Midbrain (tissue), 1 donor: ENCODE measurements at regions not wholly inside any gene's neighbourhood (a gene's known extent, or its start where the extent isn't known, plus 50 kb on each side); places are given as distances from the start of the nearest gene placed in this dataset.
A peak's percentile ranks its signal among the peaks of the same experiment; 100 is the strongest.

Experiments used
- DNase-seq: peaks from one replicate; lab custom pipeline; 2025; lab: John Stamatoyannopoulos, UW

- no peak for DNase-seq
Measured at GRCh38 chr3:161555320-161555719, 58.7 kb downstream of the OTOL1 start.

GRCh38 chr3:161556533-161556932 is 59.9 kb downstream of the OTOL1 start:
- no peak for DNase-seq

DNA sequence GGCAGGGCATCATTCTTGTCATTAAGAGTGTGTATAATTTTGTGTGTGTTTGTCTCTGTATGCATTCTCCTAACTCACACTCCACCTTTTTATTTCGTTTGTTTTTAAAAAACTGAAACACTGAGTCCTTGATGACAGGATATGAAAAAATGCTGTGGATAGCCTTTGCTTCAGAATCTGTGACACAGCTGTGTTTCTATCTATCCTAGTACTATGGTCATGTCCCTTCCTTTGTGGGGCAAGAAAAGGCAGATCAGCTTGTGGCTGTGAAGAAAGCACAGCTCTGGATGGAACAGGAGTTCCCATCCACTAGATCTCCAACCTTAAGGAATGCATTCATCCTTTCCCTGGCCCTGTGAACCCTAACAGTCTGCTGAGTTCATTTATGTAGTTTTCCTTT is 60.3 kb downstream of the OTOL1 start:
- no peak for DNase-seq

GRCh38 chr3:161557445-161558150 is 61.0 kb downstream of the OTOL1 start:
- DNase-seq, result no peak

- no peak for DNase-seq
Measured at GRCh38 chr3:161558236-161558635, 61.6 kb downstream of the OTOL1 start.

DNA sequence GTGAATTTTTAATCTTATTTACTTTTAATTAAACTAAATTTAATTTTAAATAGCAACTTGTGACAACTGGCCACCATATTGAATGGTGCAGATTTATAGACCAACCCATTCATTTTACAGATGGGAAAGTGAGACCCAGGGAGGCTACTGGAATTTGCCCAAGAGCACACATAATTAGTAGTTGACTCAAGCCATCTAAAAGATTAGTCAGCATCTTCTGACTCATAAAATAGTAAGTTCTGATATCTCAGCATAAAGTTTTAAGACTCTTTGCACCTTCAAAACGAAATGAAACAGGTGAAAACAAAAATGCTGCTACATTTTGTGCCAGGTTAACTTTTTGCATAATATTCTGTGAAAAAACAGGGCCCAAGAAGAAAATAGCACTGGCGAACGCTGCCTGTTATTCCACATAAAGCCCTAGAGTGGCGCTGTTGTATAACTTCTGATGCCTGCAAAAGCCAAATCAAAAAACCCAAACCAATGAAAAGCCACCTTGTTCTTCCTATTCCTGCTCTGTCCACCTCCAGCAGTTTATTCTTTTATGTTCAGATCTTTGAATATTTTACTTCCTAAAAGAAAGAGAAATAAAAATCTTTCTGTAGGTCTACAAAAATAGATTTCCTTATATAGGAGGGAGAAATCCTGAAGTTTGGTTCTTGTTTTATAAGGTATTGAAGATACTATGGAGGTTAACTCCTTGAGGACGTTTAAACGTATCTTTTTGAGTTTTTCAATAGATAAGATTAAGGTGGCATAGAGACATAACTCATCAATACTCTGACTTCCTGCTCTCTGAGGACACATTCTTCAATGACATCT is 62.8 kb downstream of the OTOL1 start:
- DNase-seq, result peak; percentile 67

GRCh38 chr3:161560008-161560637 is 63.5 kb downstream of the OTOL1 start:
- DNase-seq, result peak; percentile 83

GRCh38 chr3:161567577-161568361 is 71.2 kb downstream of the OTOL1 start:
- DNase-seq, result no peak

DNA sequence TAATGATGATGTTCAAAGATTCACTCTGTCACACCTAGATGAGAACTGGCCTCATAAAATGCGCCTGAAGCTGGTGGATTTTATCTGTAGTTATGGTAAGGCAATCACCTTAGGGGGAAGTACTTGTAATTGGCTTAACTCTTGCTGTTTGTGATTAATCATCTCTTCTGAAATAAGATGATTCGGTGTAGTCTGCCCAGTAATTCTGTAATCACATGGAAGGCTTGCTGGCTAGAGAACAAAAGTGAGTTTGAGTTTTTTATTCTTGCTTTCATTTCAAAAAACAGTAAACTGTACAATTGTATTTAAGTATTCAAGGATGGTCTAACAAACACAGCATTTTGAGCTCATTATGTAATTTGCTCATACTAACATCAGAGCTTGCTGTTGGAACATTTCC is 72.1 kb downstream of the OTOL1 start:
- no peak for DNase-seq

- no peak for DNase-seq
Measured at GRCh38 chr3:161571951-161572350, 75.3 kb downstream of the OTOL1 start.

DNA sequence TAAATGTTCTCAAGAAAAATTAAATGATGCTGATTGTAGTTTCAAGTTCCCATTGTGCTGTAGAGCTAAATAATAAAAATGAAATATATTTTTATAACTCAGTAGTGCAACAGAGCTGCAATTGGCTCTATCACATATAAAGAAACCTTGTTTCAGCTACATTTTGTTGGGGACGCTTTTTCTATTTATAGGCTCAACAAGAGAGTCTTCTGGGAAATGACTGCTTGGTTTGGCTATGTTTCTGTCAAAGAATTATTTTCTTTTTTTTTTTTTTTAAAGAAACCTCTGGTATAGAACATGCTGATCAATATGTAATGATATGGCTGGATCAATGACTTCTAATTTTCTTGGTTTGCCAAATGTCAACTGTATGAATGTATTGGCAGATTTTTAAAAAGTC is 76.5 kb downstream of the OTOL1 start:
- DNase-seq, result no peak

- DNase-seq, result no peak
Measured at GRCh38 chr3:161575901-161576300, 79.3 kb downstream of the OTOL1 start.

- no peak for DNase-seq
Measured at GRCh38 chr3:161576311-161576710, 79.7 kb downstream of the OTOL1 start.

GRCh38 chr3:161576714-161577510 is 80.3 kb downstream of the OTOL1 start:
- DNase-seq, result no peak

GRCh38 chr3:161577662-161578061 is 81.1 kb downstream of the OTOL1 start:
- DNase-seq, result no peak

- no peak for DNase-seq
Measured at GRCh38 chr3:161579395-161580126, 83.0 kb downstream of the OTOL1 start.

DNA sequence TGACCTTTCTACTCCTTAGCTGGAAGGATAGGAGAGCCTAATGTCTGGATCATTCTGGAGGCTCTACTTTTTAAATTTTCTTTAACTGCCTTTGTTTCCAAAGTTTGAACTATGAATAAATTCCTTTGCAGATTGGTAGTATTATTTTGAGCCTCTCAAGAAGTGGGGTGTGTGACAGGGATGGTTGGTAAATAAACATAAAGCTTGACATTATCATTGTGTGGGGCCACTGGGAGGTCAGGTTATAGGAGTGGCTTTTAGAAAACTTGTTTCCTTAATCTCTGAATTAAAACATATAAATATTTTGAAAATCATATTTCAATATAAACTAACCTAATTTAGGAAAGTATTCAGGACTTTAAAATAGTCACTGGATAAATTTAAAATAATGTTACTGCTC is 89.3 kb downstream of the OTOL1 start:
- no peak for DNase-seq

- DNase-seq, result no peak
Measured at GRCh38 chr3:161586556-161587235, 90.1 kb downstream of the OTOL1 start.

DNA sequence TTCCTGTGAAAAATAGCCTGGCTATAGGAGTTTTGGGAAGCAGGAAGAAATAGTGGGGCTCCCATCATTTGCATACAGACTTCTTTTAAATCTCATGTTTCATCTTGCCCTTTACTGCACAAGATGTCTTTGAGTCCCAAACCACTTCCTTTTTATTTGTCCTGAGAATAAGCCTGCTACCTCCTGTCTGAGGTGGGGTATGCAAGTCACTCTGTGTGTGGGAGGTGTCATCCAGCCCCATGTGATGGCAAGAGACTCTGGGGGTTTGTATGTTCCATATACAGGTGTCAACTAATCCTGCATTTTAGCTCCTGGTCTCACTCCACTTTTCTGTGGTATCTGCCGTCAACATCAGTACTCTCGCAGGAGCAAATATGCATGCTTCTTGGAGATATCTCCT is 102.0 kb downstream of the OTOL1 start:
- DNase-seq, result no peak

- no peak for DNase-seq
Measured at GRCh38 chr3:161599697-161600096, 103.1 kb downstream of the OTOL1 start.
